ENCODE measurements at regions not wholly inside any gene's neighbourhood (a gene's known extent, or its start where the extent isn't known, plus 50 kb on each side); places are given as distances from the start of the nearest gene placed in this dataset.

- TF ChIP-seq, protein P1, sequence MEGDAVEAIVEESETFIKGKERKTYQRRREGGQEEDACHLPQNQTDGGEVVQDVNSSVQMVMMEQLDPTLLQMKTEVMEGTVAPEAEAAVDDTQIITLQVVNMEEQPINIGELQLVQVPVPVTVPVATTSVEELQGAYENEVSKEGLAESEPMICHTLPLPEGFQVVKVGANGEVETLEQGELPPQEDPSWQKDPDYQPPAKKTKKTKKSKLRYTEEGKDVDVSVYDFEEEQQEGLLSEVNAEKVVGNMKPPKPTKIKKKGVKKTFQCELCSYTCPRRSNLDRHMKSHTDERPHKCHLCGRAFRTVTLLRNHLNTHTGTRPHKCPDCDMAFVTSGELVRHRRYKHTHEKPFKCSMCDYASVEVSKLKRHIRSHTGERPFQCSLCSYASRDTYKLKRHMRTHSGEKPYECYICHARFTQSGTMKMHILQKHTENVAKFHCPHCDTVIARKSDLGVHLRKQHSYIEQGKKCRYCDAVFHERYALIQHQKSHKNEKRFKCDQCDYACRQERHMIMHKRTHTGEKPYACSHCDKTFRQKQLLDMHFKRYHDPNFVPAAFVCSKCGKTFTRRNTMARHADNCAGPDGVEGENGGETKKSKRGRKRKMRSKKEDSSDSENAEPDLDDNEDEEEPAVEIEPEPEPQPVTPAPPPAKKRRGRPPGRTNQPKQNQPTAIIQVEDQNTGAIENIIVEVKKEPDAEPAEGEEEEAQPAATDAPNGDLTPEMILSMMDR (IDR thresholded peaks at IDR 0.05): no peak
- no peak for TF ChIP-seq POLR2A (IDR thresholded peaks at IDR 0.05)
Observed at GRCh38 chr16:59052231-59052630, 318.1 kb upstream of the GOT2 start.
